ENCODE measurements at regions not wholly inside any gene's neighbourhood (a gene's known extent, or its start where the extent isn't known, plus 50 kb on each side); places are given as distances from the start of the nearest gene placed in this dataset.
A peak's percentile ranks its signal among the peaks of the same experiment; 100 is the strongest.

- DNase-seq: no peak
These were observed 118.8 kb downstream of the GYPC start for GRCh38 chr2:126774761-126775160.

GRCh38 chr2:126775300-126775985 lies 119.5 kb downstream of the GYPC start:
- no peak for DNase-seq

GRCh38 chr2:126776255-126776654 lies 120.3 kb downstream of the GYPC start:
- DNase-seq: no peak

- DNase-seq: peak in 1 of 2 experiments; percentile 52
These were observed 121.0 kb downstream of the GYPC start for GRCh38 chr2:126776692-126777619.

GRCh38 chr2:126777620-126777978 lies 121.1 kb upstream of the TEX51 start:
- DNase-seq: no peak

- DNase-seq: no peak
These were observed 119.9 kb upstream of the TEX51 start for GRCh38 chr2:126778561-126779501.

- no peak for DNase-seq
These were observed 117.5 kb upstream of the TEX51 start for GRCh38 chr2:126781206-126781605.

GRCh38 chr2:126781806-126782205 lies 116.9 kb upstream of the TEX51 start:
- DNase-seq: no peak

GRCh38 chr2:126782648-126783047 lies 116.0 kb upstream of the TEX51 start:
- DNase-seq: no peak

GRCh38 chr2:126783341-126783740 lies 115.3 kb upstream of the TEX51 start:
- DNase-seq: no peak

- no peak for DNase-seq
These were observed 114.6 kb upstream of the TEX51 start for GRCh38 chr2:126784045-126784444.

GRCh38 chr2:126784621-126785020 lies 114.1 kb upstream of the TEX51 start:
- no peak for DNase-seq

- no peak for DNase-seq
These were observed 113.5 kb upstream of the TEX51 start for GRCh38 chr2:126785236-126785635.

GRCh38 chr2:126785862-126786261 lies 112.8 kb upstream of the TEX51 start:
- DNase-seq: no peak

GRCh38 chr2:126786765-126787164 lies 111.9 kb upstream of the TEX51 start:
- no peak for DNase-seq

- DNase-seq: no peak
These were observed 111.4 kb upstream of the TEX51 start for GRCh38 chr2:126787289-126787688.

- DNase-seq: no peak
These were observed 110.6 kb upstream of the TEX51 start for GRCh38 chr2:126788113-126788512.

GRCh38 chr2:126788652-126789051 lies 110.0 kb upstream of the TEX51 start:
- no peak for DNase-seq

GRCh38 chr2:126790987-126791780 lies 107.5 kb upstream of the TEX51 start:
- no peak for DNase-seq

- DNase-seq: no peak
These were observed 106.5 kb upstream of the TEX51 start for GRCh38 chr2:126792186-126792585.

- DNase-seq: no peak
These were observed 105.7 kb upstream of the TEX51 start for GRCh38 chr2:126792993-126793392.
